Endothelial cell of umbilical vein (primary cell): ENCODE measurements at regions not wholly inside any gene's neighbourhood (a gene's known extent, or its start where the extent isn't known, plus 50 kb on each side); places are given as distances from the start of the nearest gene placed in this dataset.

Experiments
- BruUV-seq: library from RNA; stranded (reverse); fragments of 400-500 nt; replicated peaks from 2 replicates; lab custom pipeline; 2021; lab: Mats Ljungman, UMichigan
- CTCF ChIA-PET: fragments of 300-600, 350-600 bp; sonication (Branson Sonifier 250); formaldehyde crosslinking; loops from one replicate; lab custom pipeline; 2021; ENCODE audit warnings: antibody characterized with exemption, inconsistent platforms; lab: Charles Lee
- POLR2A ChIA-PET: fragments of 300-600, 350-600 bp; sonication (Branson Sonifier 250); formaldehyde crosslinking; loops from one replicate; lab custom pipeline; 2021; ENCODE audit warnings: antibody characterized with exemption, inconsistent platforms; lab: Charles Lee
- DNase-seq: peaks from one replicate; pipeline ENCODE4 v3.0.0-alpha.2; 2011; ENCODE audit warnings: low read depth, low spot score
- FAIRE-seq: peaks from 2 replicates; lab custom pipeline; 2011; peaks lifted over from hg19 to GRCh38; lab: Jason Lieb, UNC
- H2AFZ ChIP-seq: 2 replicates; pipeline ENCODE4 v1.6.0; 2012; ENCODE audit warnings: low read depth, low read length, control low read depth, inconsistent platforms
- H3K27ac ChIP-seq: 2 replicates; pipeline ENCODE4 v1.5.1; 2011; ENCODE audit warnings: low read depth, mild to moderate bottlenecking, control low read depth, low read length, moderate library complexity; ENCODE audit not compliant: insufficient read depth
- H3K27me3 ChIP-seq, 2 experiments: 2 replicates each; pipeline versions ENCODE4 v1.6.0 to v1.6.1; 2011; ENCODE audit warnings: low read length in 2 of 2, mixed read lengths in 1 of 2; ENCODE audit not compliant: control insufficient read depth in 2 of 2, insufficient read depth in 2 of 2
- H3K36me3 ChIP-seq, 2 experiments: 2 replicates in 1 of 2; 3 replicates in 1 of 2; pipeline ENCODE4 v1.5.1; 2011; ENCODE audit warnings: low read length in 2 of 2, mild to moderate bottlenecking in 1 of 2, moderate library complexity in 1 of 2; ENCODE audit not compliant: control insufficient read depth in 2 of 2, insufficient read depth in 2 of 2; ENCODE audit errors: extremely low read depth in 1 of 2
- H3K4me1 ChIP-seq: 3 replicates; pipeline ENCODE4 v1.5.1; 2011; ENCODE audit warnings: mild to moderate bottlenecking, low read length; ENCODE audit not compliant: control insufficient read depth, insufficient read depth; ENCODE audit errors: extremely low read depth
- H3K4me2 ChIP-seq: 2 replicates; pipeline ENCODE4 v1.6.1; 2011; ENCODE audit warnings: low read length, control low read depth, mixed read lengths; ENCODE audit not compliant: insufficient read depth
- H3K4me3 ChIP-seq, 3 experiments: fragments of 200-600 bp in 1 of 3; sonication (generic), shearing (Covaris generic) in 1 of 3; replicated peaks in 1 of 3; 2 replicates each; pipeline ENCODE4 v1.5.1; 2011 to 2016; ENCODE audit warnings: control low read depth in 3 of 3, low read length in 3 of 3, mild to moderate bottlenecking in 2 of 3, inconsistent platforms in 1 of 3, low read depth in 1 of 3, moderate library complexity in 1 of 3; ENCODE audit not compliant: insufficient read depth in 1 of 3
- H3K79me2 ChIP-seq: 2 replicates; pipeline ENCODE4 v1.6.0; 2012; ENCODE audit warnings: low read length, inconsistent platforms; ENCODE audit not compliant: control insufficient read depth, insufficient read depth
- H3K9ac ChIP-seq: replicated peaks from 2 replicates; pipeline ENCODE3; 2011; ENCODE audit warnings: low read length, control low read depth; ENCODE audit not compliant: insufficient read depth; ENCODE audit errors: extremely low read depth
- H3K9me1 ChIP-seq: replicated peaks from 3 replicates; pipeline ENCODE4 v1.6.0; 2011; ENCODE audit warnings: mild to moderate bottlenecking, low read length; ENCODE audit not compliant: control insufficient read depth, insufficient read depth; ENCODE audit errors: extremely low read depth
- H3K9me3 ChIP-seq: replicated peaks from 2 replicates; pipeline ENCODE4 v1.5.1; 2012; ENCODE audit warnings: low read length, inconsistent platforms; ENCODE audit not compliant: control insufficient read depth, insufficient read depth
- H4K20me1 ChIP-seq: replicated peaks from 2 replicates; pipeline ENCODE3; 2011; ENCODE audit warnings: mild to moderate bottlenecking, low read length; ENCODE audit not compliant: control insufficient read depth, insufficient read depth; ENCODE audit errors: extremely low read depth
- EZH2 ChIP-seq: IDR thresholded peaks from 2 replicates; pipeline ENCODE4 v1.6.1; 2012; ENCODE audit warnings: borderline replicate concordance, low read depth, mild to moderate bottlenecking, moderate library complexity, low read length, inconsistent platforms; ENCODE audit not compliant: severe bottlenecking
- FOS ChIP-seq: IDR thresholded peaks from 2 replicates; pipeline ENCODE4 v1.6.1; 2011; ENCODE audit warnings: mild to moderate bottlenecking, low read length, moderate library complexity, borderline replicate concordance; ENCODE audit not compliant: insufficient read depth
- GATA2 ChIP-seq: IDR thresholded peaks from 2 replicates; pipeline ENCODE4 v1.7.0; 2011; ENCODE audit warnings: low read depth, mild to moderate bottlenecking, moderate library complexity, mixed read lengths, low read length; ENCODE audit not compliant: insufficient read length, insufficient read depth
- JUN ChIP-seq: IDR thresholded peaks from 2 replicates; pipeline ENCODE4 v1.6.1; 2011; ENCODE audit warnings: borderline replicate concordance, low read depth; ENCODE audit not compliant: insufficient read length, insufficient read depth
- POLR2A ChIP-seq: IDR thresholded peaks from 2 replicates; pipeline ENCODE4 v1.6.1; 2012; ENCODE audit warnings: low read depth, mild to moderate bottlenecking, control low read depth, low read length
- POLR2AphosphoS5 ChIP-seq: IDR thresholded peaks from 2 replicates; pipeline ENCODE4 v1.6.1; 2012; ENCODE audit warnings: low read depth, mild to moderate bottlenecking, control low read depth, low read length, moderate library complexity; ENCODE audit not compliant: insufficient read depth
- dilution Hi-C: fragments of 300-500 bp; cut with MboI; formaldehyde crosslinking; loops from one replicate; pipeline ENCODE4 v1.15.0; 2019; ENCODE audit warnings: low sequenced_read_pairs; ENCODE audit not compliant: extremely low pct_ligation_motif_present
- intact Hi-C: fragments of 100-400 bp; cut with micrococcal nuclease; formaldehyde crosslinking; loops from one replicate; pipeline ENCODE4 v1.10.0; 2022
- TF ChIP-seq, protein P1 (sequence below): IDR thresholded peaks from 2 replicates; pipeline ENCODE4 v1.6.1; 2011; ENCODE audit not compliant: insufficient read depth, insufficient read length
- TF ChIP-seq, protein P2 (sequence below), 2 donors: IDR thresholded peaks; 1 replicate in 1 of 2; 2 replicates in 1 of 2; pipeline ENCODE4 v1.5.1; 2011; ENCODE audit warnings: low read length in 2 of 2, mild to moderate bottlenecking in 2 of 2, moderate library complexity in 2 of 2, control low read depth in 1 of 2, inconsistent platforms in 1 of 2, low read depth in 1 of 2; ENCODE audit not compliant: insufficient read depth in 1 of 2; ENCODE audit errors: extremely low read depth in 1 of 2

DNA sequence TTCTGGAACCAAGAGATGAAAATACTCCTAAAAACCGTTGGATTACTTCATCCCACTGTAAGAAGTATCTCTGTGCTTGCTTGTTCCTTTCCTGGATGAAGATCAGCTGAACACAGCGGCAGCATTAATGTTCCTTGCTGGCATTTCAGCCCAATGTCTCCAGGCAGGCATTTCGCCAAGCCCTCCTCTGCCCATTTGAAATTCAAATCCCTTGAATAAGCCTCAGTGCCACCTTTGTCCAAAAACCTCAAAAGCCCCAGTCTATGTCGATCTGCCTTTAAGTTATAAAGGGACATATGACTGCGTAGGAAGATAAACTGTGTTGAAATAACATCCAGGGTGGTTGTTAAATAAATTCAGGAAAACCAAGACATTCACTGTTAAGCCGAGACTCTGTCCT lies 156.8 kb upstream of the PDZRN3 start:
- Histone ChIP-seq H3K27ac (no peak overlapping the region), H3K79me2 (no peaks in the 10 kb centered on the region), H3K9ac (no peak overlapping the region), H4K20me1 (no peaks in the 10 kb centered on the region), H3K9me3 (no peaks in the 10 kb centered on the region), H3K36me3 (no peaks in the 10 kb centered on the region), H3K27me3 (no peaks in the 10 kb centered on the region), H3K9me1 (no peaks in the 10 kb centered on the region), H3K4me1 (peaks cover 7% of the 10 kb centered on the region), H3K4me2 (no peak overlapping the region), H2AFZ (no peak overlapping the region), H3K4me3 (no peak overlapping the region)
- no TSS peak for BruUV-seq
- dilution Hi-C loops = no loop called here
- DNase-seq (no peak), FAIRE-seq (no peak)
- TF ChIP-seq FOS (no peak), JUN (no peak), POLR2A (no peak), GATA2 (no peak), POLR2AphosphoS5 (no peak), EZH2 (no peak)
- TF ChIP-seq, protein P1, sequence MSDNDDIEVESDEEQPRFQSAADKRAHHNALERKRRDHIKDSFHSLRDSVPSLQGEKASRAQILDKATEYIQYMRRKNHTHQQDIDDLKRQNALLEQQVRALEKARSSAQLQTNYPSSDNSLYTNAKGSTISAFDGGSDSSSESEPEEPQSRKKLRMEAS = no peak
- TF ChIP-seq, protein P2, sequence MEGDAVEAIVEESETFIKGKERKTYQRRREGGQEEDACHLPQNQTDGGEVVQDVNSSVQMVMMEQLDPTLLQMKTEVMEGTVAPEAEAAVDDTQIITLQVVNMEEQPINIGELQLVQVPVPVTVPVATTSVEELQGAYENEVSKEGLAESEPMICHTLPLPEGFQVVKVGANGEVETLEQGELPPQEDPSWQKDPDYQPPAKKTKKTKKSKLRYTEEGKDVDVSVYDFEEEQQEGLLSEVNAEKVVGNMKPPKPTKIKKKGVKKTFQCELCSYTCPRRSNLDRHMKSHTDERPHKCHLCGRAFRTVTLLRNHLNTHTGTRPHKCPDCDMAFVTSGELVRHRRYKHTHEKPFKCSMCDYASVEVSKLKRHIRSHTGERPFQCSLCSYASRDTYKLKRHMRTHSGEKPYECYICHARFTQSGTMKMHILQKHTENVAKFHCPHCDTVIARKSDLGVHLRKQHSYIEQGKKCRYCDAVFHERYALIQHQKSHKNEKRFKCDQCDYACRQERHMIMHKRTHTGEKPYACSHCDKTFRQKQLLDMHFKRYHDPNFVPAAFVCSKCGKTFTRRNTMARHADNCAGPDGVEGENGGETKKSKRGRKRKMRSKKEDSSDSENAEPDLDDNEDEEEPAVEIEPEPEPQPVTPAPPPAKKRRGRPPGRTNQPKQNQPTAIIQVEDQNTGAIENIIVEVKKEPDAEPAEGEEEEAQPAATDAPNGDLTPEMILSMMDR (IDR thresholded peaks at IDR 0.05; ENCODE audit: extremely low read depth in 1 of 2, insufficient read depth in 1 of 2, low read depth in 1 of 2, low read length in 2 of 2) = no peak
- ChIA-PET POLR2A (no interaction called here), CTCF (no interaction called here)
- intact Hi-C loops = no loop called here
